ENCODE measurements at regions not wholly inside any gene's neighbourhood (a gene's known extent, or its start where the extent isn't known, plus 50 kb on each side); places are given as distances from the start of the nearest gene placed in this dataset.

GRCh38 chr18:67590571-67591141 lies 74.1 kb upstream of the DSEL start:
- H3K27me3 ChIP-seq, result no peaks in the 10 kb centered on the region
- WGBS, 2 donors, result 20 to 27% methylated on average over 3 of the region's 3 CpGs
- H3K36me3 ChIP-seq, result no peaks in the 10 kb centered on the region
- no peaks in the 10 kb centered on the region for H3K4me1 ChIP-seq
- no peaks in the 10 kb centered on the region for H3K9me3 ChIP-seq
- DNase-seq, result no peak
- no peak overlapping the region for H3K27ac ChIP-seq
- TF ChIP-seq EP300 (IDR thresholded peaks at IDR 0.05) (no peak), CTCF (IDR thresholded peaks at IDR 0.05) (no peak), POLR2AphosphoS5 (IDR thresholded peaks at IDR 0.05) (no peak), POLR2A (IDR thresholded peaks at IDR 0.05) (no peak)
- H3K4me3 ChIP-seq, result no peak overlapping the region
- ATAC-seq (ENCODE audit: low FRiP score in 2 of 2), result no peak

GRCh38 chr18:67589325-67589724 lies 72.8 kb upstream of the DSEL start:
- H3K36me3 ChIP-seq, result no peaks in the 10 kb centered on the region
- no peaks in the 10 kb centered on the region for H3K4me1 ChIP-seq
- 81 to 92% methylated on average over 3 of the region's 3 CpGs for WGBS, 2 donors
- ATAC-seq (ENCODE audit: low FRiP score in 2 of 2) (no peak), DNase-seq (no peak)
- no peak overlapping the region for H3K4me3 ChIP-seq
- no peak for TF ChIP-seq POLR2A (IDR thresholded peaks at IDR 0.05)
- TF ChIP-seq POLR2AphosphoS5 (IDR thresholded peaks at IDR 0.05), result no peak
- TF ChIP-seq CTCF (IDR thresholded peaks at IDR 0.05), result no peak
- TF ChIP-seq EP300 (IDR thresholded peaks at IDR 0.05), result no peak
- no peaks in the 10 kb centered on the region for H3K9me3 ChIP-seq
- no peak overlapping the region for H3K27ac ChIP-seq
- no peaks in the 10 kb centered on the region for H3K27me3 ChIP-seq

GRCh38 chr18:67586101-67586500 lies 69.6 kb upstream of the DSEL start:
- ATAC-seq (ENCODE audit: low FRiP score in 2 of 2) (no peak), DNase-seq (no peak)
- H3K36me3 ChIP-seq, result no peaks in the 10 kb centered on the region
- H3K4me1 ChIP-seq, result no peaks in the 10 kb centered on the region
- 59 to 67% methylated on average over 2 of the region's 2 CpGs for WGBS, 2 donors
- no peak overlapping the region for H3K4me3 ChIP-seq
- H3K9me3 ChIP-seq, result no peaks in the 10 kb centered on the region
- no peak overlapping the region for H3K27ac ChIP-seq
- no peaks in the 10 kb centered on the region for H3K27me3 ChIP-seq
- TF ChIP-seq CTCF (IDR thresholded peaks at IDR 0.05), result no peak
- no peak for TF ChIP-seq POLR2AphosphoS5 (IDR thresholded peaks at IDR 0.05)
- no peak for TF ChIP-seq EP300 (IDR thresholded peaks at IDR 0.05)
- no peak for TF ChIP-seq POLR2A (IDR thresholded peaks at IDR 0.05)

GRCh38 chr18:67583621-67584020 lies 67.1 kb upstream of the DSEL start:
- no peaks in the 10 kb centered on the region for H3K9me3 ChIP-seq
- H3K36me3 ChIP-seq, result no peaks in the 10 kb centered on the region
- H3K27ac ChIP-seq, result no peak overlapping the region
- no peak overlapping the region for H3K4me3 ChIP-seq
- DNase-seq, result no peak
- H3K27me3 ChIP-seq, result no peaks in the 10 kb centered on the region
- no peaks in the 10 kb centered on the region for H3K4me1 ChIP-seq
- 31 to 41% methylated on average over 1 of the region's 1 CpG for WGBS, 2 donors
- no peak for ATAC-seq (ENCODE audit: low FRiP score in 2 of 2)
- TF ChIP-seq POLR2AphosphoS5 (IDR thresholded peaks at IDR 0.05), result no peak

GRCh38 chr18:67582488-67582887 lies 66.0 kb upstream of the DSEL start:
- 44 to 50% methylated on average over 3 of the region's 3 CpGs for WGBS, 2 donors
- H3K4me1 ChIP-seq, result no peaks in the 10 kb centered on the region
- H3K27ac ChIP-seq, result no peak overlapping the region
- DNase-seq (no peak), ATAC-seq (ENCODE audit: low FRiP score in 2 of 2) (no peak)
- no peaks in the 10 kb centered on the region for H3K27me3 ChIP-seq
- H3K4me3 ChIP-seq, result no peak overlapping the region
- no peak for TF ChIP-seq CTCF (IDR thresholded peaks at IDR 0.05)
- no peak for TF ChIP-seq EP300 (IDR thresholded peaks at IDR 0.05)
- no peak for TF ChIP-seq POLR2AphosphoS5 (IDR thresholded peaks at IDR 0.05)
- no peak for TF ChIP-seq POLR2A (IDR thresholded peaks at IDR 0.05)
- no peaks in the 10 kb centered on the region for H3K9me3 ChIP-seq
- H3K36me3 ChIP-seq, result no peaks in the 10 kb centered on the region

All from upper lobe of left lung (tissue), 6 donors.